GM18868 (cell line): ENCODE measurements at regions not wholly inside any gene's neighbourhood (a gene's known extent, or its start where the extent isn't known, plus 50 kb on each side); places are given as distances from the start of the nearest gene placed in this dataset.

Experiments
- ATAC-seq: cut with Tn5 transposase; IDR thresholded peaks from one replicate; pipeline ENCODE4 v1.9.1; 2021; ENCODE audit warnings: mild to moderate bottlenecking, moderate library complexity; ENCODE audit not compliant: unreplicated experiment

- ATAC-seq = no peak
Observed at GRCh38 chr6:9428421-9429172, 986.3 kb downstream of the TFAP2A start.

DNA sequence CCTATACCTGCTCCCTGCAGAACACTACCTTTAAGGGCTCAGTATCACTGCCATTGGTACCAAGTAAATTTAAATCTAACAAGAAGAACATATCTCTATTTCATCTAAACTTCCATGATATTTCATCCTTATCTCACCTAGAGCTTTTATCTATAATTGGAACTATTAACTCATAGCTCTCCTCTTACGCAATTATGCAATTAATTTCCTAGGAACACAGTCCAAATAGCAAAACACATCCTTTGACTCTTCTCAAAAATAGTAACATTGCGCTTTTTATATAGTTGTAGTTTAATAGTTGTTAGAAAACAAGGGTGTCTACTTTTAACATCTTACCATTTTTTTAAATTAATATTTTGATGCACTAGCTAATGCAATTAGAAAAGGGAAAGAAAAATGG is 986.8 kb upstream of the SLC35B3 start:
- no peak for ATAC-seq

DNA sequence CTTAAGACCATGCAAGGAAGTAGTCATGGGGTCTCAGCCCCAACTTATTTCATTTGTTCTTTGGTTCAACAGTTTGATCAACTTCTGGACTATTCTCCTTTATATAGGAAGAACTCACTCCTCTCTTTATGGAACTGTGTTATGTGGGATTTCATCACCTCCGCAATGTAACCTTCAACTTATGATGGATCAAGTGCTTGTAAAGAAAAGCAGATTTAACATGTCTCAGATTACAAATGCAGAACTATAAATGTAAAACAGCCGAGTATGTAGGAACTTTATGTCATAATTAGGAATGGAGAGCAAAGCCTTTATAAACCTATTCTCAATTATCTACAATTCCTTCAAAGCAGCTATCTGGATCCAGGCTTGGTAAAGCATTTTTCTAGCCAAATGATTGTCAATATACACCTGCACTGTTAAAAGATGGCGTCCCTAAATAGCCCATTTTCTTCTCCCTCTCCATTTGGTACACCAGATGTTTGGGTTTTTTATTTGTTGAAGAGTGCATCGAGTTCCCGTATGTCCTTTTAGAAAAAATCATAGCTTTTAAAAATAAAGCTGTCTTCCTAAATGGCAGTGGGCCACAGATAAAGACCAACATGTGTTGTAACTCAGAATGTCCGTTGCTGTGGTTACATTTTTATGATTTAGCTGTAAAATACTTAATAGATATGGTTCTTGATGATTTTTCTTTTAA is 985.1 kb upstream of the SLC35B3 start:
- ATAC-seq = no peak

DNA sequence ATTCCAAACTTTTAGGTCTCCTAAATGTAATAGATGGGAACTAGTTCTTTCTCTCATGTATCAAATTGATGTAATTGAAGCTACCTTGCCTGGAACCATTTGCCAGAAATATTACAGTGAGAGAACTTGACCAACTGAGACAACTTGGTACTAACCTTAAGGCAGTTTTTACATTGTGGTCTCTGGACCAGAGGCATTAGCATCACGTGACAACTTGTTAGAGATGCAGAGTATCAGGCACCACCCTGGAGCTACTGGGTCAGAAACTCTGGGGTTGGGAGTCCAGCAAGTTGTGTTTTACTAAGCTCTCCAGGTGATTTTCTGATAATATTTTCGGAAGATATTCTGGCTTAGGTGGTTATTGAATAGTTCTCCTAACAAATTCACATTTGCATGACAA is 982.1 kb upstream of the SLC35B3 start:
- no peak for ATAC-seq

DNA sequence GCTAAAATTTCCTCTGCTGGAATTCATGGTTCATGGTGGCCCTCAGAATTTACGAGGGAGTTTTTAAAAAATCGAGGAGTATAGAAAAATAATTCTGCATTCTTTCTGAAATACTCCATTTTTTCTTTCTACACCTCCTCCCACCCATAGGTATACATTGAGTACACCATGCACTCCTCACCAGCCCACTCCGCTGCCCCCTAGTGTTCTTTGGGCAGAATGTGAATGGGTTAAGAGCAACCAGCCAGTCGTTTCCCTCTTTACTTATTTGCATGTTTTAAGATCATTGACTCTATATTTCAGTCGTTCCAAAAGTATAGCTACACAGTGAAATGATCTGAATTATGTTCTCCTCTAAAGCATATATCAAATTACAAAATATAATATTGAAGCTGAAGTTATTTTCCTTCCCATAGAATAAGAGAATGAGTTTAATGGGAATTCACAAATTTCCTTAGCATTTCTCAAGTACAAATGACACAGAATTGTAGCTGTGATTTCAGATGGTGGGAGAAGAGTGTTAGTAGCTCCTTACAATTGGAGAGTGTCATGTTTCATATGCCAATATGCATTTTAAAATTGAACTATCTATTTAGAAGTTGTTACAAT is 977.7 kb upstream of the SLC35B3 start:
- peak; percentile 92 for ATAC-seq

DNA sequence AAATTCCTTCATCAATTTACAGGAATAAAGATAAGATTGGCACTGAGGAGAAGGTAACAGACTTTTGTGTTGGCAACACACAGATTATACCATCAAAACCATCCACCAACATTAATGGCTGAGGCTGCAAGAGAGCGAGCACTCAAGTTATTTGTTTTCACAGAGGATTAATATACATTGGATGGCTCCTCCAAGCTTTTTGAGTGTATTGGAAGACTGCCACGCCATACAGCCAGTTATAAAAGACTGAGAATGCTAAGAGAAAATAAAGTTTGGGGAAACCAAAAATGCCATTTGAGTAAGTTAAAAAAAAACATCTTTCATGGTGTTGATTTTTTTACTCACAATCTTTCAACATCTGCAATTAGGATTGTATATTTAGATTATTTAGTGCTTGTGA is 973.8 kb upstream of the SLC35B3 start:
- ATAC-seq = no peak

DNA sequence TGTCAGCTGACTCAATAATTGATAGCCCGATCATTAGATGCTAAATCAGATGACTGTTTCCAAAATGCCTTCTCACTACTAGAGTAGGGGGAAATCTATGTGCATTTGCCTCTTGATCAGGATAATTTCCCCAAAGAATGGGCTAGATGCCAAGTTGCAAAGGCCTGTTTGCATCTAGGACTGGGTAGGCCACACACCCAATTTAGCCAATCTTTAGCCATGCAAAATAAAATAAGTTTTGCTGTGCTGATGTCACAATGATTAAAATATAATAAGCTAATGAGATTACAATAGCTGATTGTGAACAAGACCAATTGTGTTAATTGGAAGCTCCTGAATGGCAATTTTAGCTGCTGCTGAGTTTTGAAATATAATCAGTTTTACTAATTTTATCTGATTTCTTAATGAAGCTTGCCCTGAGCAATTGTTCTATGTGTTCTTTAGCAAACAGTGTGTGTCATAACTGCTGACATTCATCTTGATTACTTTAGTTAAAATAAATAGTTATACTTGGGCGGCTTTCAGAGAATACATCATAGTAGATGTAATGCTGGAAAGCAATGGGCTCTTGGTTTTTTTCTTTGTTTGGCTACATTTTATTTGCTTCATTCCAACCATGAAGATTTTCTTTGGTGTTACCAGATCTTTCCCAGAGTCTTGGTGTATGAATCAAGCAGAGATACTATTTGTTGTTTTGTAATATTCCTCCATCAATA is 973.2 kb upstream of the SLC35B3 start:
- no peak for ATAC-seq

DNA sequence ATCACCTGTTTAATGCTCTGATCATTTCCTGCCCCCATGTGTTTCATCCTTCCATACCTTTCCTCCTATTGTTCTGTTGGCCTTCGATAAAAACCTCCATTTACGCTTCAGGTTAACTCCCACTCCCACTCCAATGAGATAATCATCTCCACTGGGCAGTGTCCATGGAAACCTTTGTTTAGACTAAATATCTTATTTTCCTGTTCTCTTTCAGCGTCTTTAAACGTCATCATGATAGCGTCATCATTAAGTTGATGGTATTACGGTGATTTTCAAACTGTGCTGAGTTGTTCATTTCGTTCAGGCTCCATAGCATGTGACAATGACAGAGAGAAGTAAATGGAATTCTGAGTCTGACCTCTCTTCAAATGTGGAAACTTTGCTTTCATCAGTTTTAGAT is 970.5 kb upstream of the SLC35B3 start:
- no peak for ATAC-seq

DNA sequence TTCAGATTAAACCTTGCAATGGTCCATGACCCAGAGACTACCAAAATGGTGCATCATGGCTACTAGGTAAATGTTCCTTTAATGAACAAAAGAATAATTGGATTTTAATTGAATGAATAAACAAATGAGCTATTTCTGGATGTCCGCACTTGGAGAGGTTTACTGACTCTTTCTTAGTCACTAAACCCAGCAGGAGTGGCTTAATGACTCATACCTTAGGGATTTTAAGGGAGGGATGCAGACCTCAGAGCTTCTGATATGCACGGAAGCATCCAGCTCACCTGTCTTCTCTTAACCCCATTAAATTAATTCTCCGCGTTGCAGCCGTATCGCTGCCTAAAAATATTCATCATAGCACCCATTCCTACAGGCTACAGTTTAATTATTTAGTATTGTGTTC is 970.0 kb upstream of the SLC35B3 start:
- ATAC-seq = no peak

DNA sequence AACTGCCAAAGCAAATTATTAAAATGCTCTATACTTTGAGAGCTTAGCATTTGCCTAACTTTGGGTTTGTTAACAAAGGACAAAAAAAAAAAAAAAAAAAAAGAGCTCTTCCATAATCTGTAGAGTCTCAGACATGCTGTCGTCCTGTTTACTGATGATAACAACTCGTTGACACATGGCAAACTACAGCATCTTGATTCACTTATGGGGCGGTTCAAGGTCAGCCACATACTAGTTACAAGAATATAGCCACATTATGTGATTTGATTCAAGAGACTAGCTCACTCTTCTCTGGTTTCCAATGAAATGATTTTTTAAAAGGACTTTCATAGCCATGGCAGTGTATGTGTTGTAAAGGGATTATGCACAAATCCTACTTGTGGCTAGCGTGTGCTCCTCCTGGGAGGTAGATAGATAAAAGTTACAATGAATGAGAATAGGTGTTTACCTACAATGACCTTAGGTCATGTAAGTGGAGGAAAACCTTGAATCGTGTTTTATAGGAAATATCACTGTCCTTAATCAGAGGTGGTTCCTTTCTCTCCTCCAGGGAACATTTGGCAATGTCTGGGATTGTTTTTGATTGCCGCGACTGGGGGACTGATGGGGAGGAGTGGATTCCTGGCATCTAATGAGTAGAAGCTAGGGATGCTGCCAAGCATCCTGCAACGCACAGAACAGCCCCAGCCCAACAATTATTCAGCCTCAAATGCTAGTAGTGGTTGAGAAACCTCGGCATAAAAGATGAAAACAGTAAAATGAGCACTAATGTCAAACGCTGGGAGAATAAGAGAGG is 969.2 kb upstream of the SLC35B3 start:
- no peak for ATAC-seq

DNA sequence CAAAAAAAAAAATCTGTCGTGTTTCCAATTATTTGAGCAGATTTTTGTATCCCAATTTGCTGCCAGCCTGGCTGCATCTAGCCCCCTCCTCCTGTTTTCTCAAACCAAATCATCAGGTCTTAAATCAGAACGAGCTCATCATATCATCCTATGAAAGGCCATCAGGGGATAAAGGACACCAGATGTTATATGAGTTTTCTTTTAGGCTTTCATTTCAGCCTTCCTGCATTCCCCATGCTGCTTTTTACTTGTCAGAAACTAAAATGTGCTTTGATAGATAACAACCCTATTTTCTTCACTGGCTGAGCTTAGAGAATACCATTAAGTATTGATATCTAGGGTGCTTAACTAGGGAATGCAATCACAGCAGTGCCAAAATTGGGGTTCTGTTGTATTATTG is 968.4 kb upstream of the SLC35B3 start:
- ATAC-seq = no peak

DNA sequence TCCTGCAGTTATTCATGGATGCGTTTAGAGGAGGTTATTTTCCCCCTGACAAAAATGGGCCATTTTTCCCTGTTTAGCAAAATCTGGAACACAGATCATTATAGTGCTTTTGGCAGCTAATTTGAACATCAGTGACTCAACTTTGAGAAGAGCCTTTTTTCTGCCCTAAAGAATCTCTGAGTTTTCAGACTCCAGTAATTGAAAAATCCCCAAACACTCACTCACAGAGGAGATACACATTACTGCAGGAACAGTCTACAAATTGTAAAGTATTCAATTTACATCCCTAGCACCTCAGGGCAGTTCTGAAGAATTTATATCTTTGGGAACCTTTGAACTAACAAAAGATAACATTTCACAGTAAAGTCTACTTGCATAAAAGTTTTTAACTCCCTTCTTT is 966.6 kb upstream of the SLC35B3 start:
- no peak for ATAC-seq

- ATAC-seq = no peak
Observed at GRCh38 chr6:9399916-9400315, 964.6 kb upstream of the SLC35B3 start.

DNA sequence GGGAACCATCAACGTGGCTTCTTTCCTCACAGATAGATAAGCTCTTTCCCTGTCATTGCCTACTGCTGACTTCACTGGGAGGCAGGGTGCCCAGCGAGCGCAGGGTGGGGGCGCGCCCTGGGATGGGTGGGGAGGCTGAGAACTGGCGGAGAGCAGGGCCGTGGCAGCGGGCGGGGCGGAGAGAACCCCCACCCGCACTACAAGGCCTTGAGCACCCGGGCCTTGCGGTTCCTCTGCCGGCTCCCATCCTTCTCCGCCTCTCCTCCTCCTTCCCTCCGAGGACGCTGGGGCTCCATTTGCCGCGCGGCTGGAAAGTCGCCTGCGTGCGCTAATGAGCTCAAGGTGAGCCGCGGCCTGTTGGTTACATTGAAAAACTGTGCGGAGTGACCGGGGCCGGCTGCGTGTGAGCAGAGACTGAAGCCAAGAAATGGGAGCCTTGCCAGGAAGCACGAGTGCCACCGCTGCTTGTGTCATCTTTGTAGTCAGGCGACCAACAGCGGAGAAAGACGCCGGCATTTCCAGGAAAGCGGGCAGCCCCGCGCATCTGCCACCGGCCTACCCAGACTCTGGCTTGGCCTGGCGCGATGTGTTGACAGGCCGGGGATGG is 963.5 kb upstream of the SLC35B3 start:
- ATAC-seq = no peak

DNA sequence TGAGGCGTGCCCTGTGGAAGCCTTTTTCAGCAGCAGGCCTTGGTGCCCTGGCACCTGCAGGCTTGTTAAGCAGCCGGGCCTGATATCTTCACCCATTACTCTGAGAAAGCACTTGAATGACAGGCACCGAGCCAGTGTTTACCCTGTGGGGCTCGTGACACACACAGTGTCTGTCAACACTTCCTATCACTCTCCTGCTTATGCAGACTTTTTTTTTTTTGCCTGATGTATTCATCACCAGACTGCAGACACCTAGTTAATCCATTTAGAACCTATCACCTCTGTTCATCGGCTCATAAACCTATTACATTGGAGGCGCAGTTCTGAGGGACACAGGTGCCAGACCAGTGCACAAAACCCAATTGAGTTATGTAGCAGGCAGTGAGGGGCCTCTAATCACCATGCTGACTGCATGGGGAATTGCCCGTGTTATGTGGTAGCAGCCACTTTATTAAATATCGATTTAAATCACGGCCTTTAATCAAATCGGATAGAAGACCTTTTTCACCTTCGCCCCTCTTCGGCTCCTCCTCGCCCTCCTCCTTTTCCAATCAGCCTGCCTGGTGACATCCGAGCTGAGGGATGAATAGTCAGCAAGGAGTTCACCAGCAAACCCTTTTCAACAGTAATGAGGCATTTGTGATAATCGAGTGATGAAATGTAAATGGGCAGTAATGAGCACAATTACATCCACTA is 962.9 kb upstream of the SLC35B3 start:
- no peak for ATAC-seq

DNA sequence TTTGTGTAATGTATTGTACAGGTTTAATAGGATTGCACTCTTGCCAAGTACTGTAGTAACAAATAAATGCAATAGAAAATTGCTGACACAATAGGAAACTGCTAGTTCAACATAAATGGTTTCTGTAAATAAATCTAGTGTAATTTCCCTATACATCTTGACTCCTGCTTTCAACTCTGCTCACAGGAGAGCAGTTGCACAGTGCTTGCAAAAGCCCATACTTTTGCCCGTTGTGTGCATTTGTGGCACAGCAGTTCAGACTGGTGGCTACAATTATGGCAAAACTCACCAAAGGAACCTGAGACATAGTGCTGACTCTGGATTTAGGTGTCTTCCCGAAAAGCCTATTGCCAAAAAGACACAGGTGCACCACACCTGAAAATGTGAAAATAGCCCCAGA is 953.3 kb upstream of the SLC35B3 start:
- peak; percentile 57 for ATAC-seq

- ATAC-seq = no peak
Observed at GRCh38 chr6:9380568-9380967, 945.2 kb upstream of the SLC35B3 start.

DNA sequence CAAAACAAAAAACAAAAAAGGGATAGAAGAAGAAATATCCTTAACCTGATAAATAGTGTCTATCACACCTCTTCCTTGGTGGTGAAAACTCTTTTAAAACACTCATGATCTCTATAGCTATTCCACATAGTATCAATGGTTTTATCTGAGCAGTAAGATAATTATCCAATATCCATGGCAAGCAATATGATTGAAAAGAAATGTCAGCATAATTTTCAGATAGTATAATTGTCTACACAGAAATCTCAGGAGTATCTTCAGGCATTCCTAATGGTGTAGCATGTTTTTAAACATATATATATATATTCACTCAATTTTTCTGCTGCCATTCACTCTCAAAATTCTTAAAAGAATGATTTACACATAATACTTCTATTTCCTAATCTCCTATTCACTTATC is 938.0 kb upstream of the SLC35B3 start:
- ATAC-seq = no peak

DNA sequence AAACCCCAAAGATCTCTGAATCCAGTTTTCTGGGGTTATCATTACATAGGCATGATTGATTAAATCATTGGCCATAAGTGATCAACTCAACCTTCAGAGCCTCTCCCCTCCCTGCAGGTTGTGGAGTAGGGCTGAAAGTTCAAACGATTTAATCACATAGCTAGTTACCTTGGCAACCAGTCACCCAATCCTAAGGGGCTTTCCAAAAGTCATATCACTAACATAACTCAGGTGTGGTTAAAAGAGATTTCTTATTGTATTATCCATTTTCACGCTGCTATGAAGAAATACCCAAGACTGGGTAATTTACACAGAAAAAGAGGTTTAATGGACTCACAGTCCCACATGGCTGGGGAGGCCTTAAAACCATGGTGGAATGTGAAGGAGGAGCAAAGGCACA is 935.1 kb upstream of the SLC35B3 start:
- peak; percentile 93 for ATAC-seq

DNA sequence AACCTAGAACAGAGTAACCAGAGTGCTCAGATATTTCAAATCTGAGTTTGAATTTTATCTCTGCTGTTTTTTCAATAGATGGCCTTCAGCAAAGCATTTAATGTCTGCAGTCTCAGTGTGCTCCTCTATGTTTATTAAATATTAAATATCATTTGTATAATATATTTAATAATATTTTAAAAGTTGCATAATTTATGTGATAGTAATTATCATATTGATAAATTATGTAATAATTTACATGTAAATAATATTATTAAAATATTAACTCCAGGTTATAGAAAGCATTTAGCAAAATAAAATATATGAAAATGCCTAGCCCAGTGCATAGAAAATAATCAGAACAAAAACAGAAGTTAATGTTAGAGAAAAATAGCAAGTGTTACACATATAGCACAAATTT is 930.0 kb upstream of the SLC35B3 start:
- no peak for ATAC-seq
